DND-41 (cell line): ENCODE measurements at regions not wholly inside any gene's neighbourhood (a gene's known extent, or its start where the extent isn't known, plus 50 kb on each side); places are given as distances from the start of the nearest gene placed in this dataset.

Source experiments
- ATAC-seq: fragments of 200-7000 bp; cut with Tn5 transposase; 3 replicates; pipeline ENCODE4 v1.9.1; 2021; ENCODE audit warnings: low read depth; ENCODE audit not compliant: insufficient read depth
- DNase-seq: peaks from one replicate; pipeline ENCODE4 v3.0.0-alpha.2; 2020
- H2AFZ ChIP-seq: 2 replicates; pipeline ENCODE4 v1.6.0; 2012; ENCODE audit warnings: low read depth, low read length
- H3K27ac ChIP-seq: 2 replicates; pipeline ENCODE4 v1.5.1; 2012; ENCODE audit warnings: low read length, inconsistent platforms
- H3K27me3 ChIP-seq: fragments of 200-600 bp; sonication (generic); 2 replicates; pipeline ENCODE4 v1.6.0; 2012; ENCODE audit warnings: low read length, mild to moderate bottlenecking, inconsistent platforms; ENCODE audit not compliant: insufficient read depth, poor library complexity
- H3K36me3 ChIP-seq: 2 replicates; pipeline ENCODE4 v1.5.1; 2012; ENCODE audit warnings: low read length, inconsistent platforms; ENCODE audit not compliant: insufficient read depth
- H3K4me1 ChIP-seq: 2 replicates; pipeline ENCODE4 v1.5.1; 2012; ENCODE audit warnings: mild to moderate bottlenecking, low read length; ENCODE audit not compliant: insufficient read depth
- H3K4me2 ChIP-seq: 2 replicates; pipeline ENCODE4 v1.6.0; 2012; ENCODE audit warnings: mild to moderate bottlenecking, moderate library complexity, low read length, inconsistent platforms; ENCODE audit not compliant: insufficient read depth
- H3K4me3 ChIP-seq, 2 experiments: fragments of 200-600 bp in 1 of 2; shearing (Covaris generic) in 1 of 2; 2 replicates each; pipeline ENCODE4 v1.5.1; 2012 to 2016; ENCODE audit warnings: inconsistent platforms in 2 of 2, low read length in 2 of 2, mild to moderate bottlenecking in 2 of 2, low read depth in 1 of 2, moderate library complexity in 1 of 2
- H3K79me2 ChIP-seq: 2 replicates; pipeline ENCODE4 v1.6.0; 2012; ENCODE audit warnings: low read length, inconsistent platforms; ENCODE audit not compliant: insufficient read depth
- H3K9ac ChIP-seq: 2 replicates; pipeline ENCODE4 v1.6.0; 2012; ENCODE audit warnings: low read depth, mild to moderate bottlenecking, inconsistent platforms, low read length, moderate library complexity
- H3K9me3 ChIP-seq: 2 replicates; pipeline ENCODE4 v1.5.1; 2012; ENCODE audit warnings: low read length, moderate library complexity, mild to moderate bottlenecking, inconsistent platforms; ENCODE audit not compliant: insufficient read depth, severe bottlenecking
- H4K20me1 ChIP-seq: 2 replicates; pipeline ENCODE4 v1.6.0; 2012; ENCODE audit warnings: low read length; ENCODE audit not compliant: insufficient read depth
- CTCF ChIP-seq: IDR thresholded peaks from 2 replicates; pipeline ENCODE4 v1.5.1; 2012; ENCODE audit warnings: borderline replicate concordance, low read length, moderate library complexity, mild to moderate bottlenecking; ENCODE audit not compliant: poor library complexity, severe bottlenecking; ENCODE audit errors: extremely low read depth
- EZH2 ChIP-seq: IDR thresholded peaks from 3 replicates; pipeline ENCODE4 v1.6.1; 2012; ENCODE audit warnings: borderline replicate concordance, low read depth, mild to moderate bottlenecking, moderate library complexity, low read length, inconsistent platforms; ENCODE audit not compliant: severe bottlenecking

- Histone ChIP-seq H3K27ac (no peak overlapping the region), H4K20me1 (no peaks in the 10 kb centered on the region), H2AFZ (no peak overlapping the region), H3K36me3 (no peaks in the 10 kb centered on the region), H3K9ac (no peak overlapping the region), H3K9me3 (no peaks in the 10 kb centered on the region), H3K4me3 (no peak overlapping the region), H3K4me2 (no peak overlapping the region), H3K4me1 (no peaks in the 10 kb centered on the region), H3K79me2 (no peaks in the 10 kb centered on the region), H3K27me3 (peaks cover 6% of the 10 kb centered on the region)
- TF ChIP-seq EZH2 = no peak
- TF ChIP-seq CTCF = no peak
- ATAC-seq (no peak), DNase-seq (no peak)
These were observed 257.5 kb upstream of the HMGA2 start for GRCh38 chr12:65566751-65567150.

DNA sequence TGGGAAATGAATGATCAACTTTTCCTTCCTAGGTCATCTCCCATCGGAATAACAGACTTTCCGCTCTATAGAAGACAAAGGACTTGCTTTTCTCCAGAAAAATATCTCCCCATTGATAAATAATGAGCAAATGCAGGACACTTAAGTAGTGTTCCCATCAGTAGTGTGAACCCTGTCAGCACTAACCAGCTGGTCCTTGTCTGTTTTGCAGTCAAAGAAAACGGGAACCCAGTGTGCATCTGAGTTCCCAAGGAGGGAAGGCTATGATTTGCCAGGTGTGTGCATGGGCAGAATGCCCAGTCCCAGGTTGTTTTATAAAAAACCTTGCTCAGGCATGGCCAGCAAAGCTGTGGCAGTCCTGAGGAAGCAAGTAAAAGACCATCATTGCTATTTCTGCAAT lies 256.5 kb upstream of the HMGA2 start:
- H4K20me1 ChIP-seq = no peaks in the 10 kb centered on the region
- no peak overlapping the region for H3K4me3 ChIP-seq
- no peak overlapping the region for H3K9ac ChIP-seq
- H3K36me3 ChIP-seq = no peaks in the 10 kb centered on the region
- no peaks in the 10 kb centered on the region for H3K4me1 ChIP-seq
- no peak overlapping the region for H3K27ac ChIP-seq
- no peak overlapping the region for H2AFZ ChIP-seq
- H3K79me2 ChIP-seq = no peaks in the 10 kb centered on the region
- ATAC-seq (no peak), DNase-seq (no peak)
- TF ChIP-seq CTCF (no peak), EZH2 (no peak)
- H3K4me2 ChIP-seq = no peak overlapping the region
- no peaks in the 10 kb centered on the region for H3K9me3 ChIP-seq
- peaks cover 6% of the 10 kb centered on the region for H3K27me3 ChIP-seq

GRCh38 chr12:65568517-65568916 lies 255.8 kb upstream of the HMGA2 start:
- Histone ChIP-seq H3K9ac (no peak overlapping the region), H3K36me3 (no peaks in the 10 kb centered on the region), H4K20me1 (no peaks in the 10 kb centered on the region), H3K9me3 (no peaks in the 10 kb centered on the region), H3K4me2 (no peak overlapping the region), H3K27me3 (peaks cover 6% of the 10 kb centered on the region), H3K4me3 (no peak overlapping the region), H3K79me2 (no peaks in the 10 kb centered on the region), H3K27ac (no peak overlapping the region), H2AFZ (no peak overlapping the region), H3K4me1 (no peaks in the 10 kb centered on the region)
- ATAC-seq (no peak), DNase-seq (no peak)
- TF ChIP-seq CTCF = no peak
- no peak for TF ChIP-seq EZH2
